RWPE2 (cell line): ENCODE measurements at regions not wholly inside any gene's neighbourhood (a gene's known extent, or its start where the extent isn't known, plus 50 kb on each side); places are given as distances from the start of the nearest gene placed in this dataset.
"Not testable (repeated sequence)": the region's sequence is repeated elsewhere in the genome, so short reads cannot be mapped to it uniquely, and the experiment has no call there.

Experiments
- ATAC-seq: fragments of 200-7000 bp; cut with Tn5 transposase; 3 replicates; pipeline ENCODE4 v1.9.1; 2021; ENCODE audit warnings: low read depth
- DNase-seq: peaks from one replicate; pipeline ENCODE4 v3.0.0-alpha.2; 2020; ENCODE audit warnings: low spot score
- H3K27ac ChIP-seq: fragments of 450-650 bp; 2 replicates; pipeline ENCODE4 v1.5.1; 2017; ENCODE audit warnings: mild to moderate bottlenecking; ENCODE audit not compliant: poor library complexity, severe bottlenecking
- H3K27me3 ChIP-seq: fragments of 250-450 bp; sonication (Bioruptor Pico); 2 replicates; pipeline ENCODE4 v1.5.1; 2021; ENCODE audit warnings: mild to moderate bottlenecking, moderate library complexity; ENCODE audit not compliant: insufficient read depth, poor library complexity, severe bottlenecking
- H3K36me3 ChIP-seq: fragments of 250-450 bp; sonication (Bioruptor Pico); 2 replicates; pipeline ENCODE4 v1.5.1; 2020; ENCODE audit warnings: low read depth, mild to moderate bottlenecking, moderate library complexity
- H3K4me1 ChIP-seq: fragments of 250-450 bp; sonication (Bioruptor Pico); 2 replicates; pipeline ENCODE4 v1.5.1; 2021; ENCODE audit warnings: mild to moderate bottlenecking, moderate library complexity; ENCODE audit not compliant: insufficient read depth, poor library complexity, severe bottlenecking
- H3K4me3 ChIP-seq: fragments of 250-450 bp; sonication (Bioruptor Pico); 2 replicates; pipeline ENCODE4 v1.5.1; 2021; ENCODE audit warnings: mild to moderate bottlenecking, moderate library complexity; ENCODE audit not compliant: severe bottlenecking
- H3K9me3 ChIP-seq: fragments of 250-450 bp; sonication (Bioruptor Pico); 2 replicates; pipeline ENCODE4 v1.5.1; 2021; ENCODE audit warnings: mild to moderate bottlenecking, moderate library complexity; ENCODE audit not compliant: severe bottlenecking
- CTCF ChIP-seq: fragments of 450-650 bp; IDR thresholded peaks from one replicate; pipeline ENCODE4 v1.5.1; 2017; ENCODE audit warnings: mild to moderate bottlenecking, moderate library complexity; ENCODE audit not compliant: poor library complexity, severe bottlenecking

DNA sequence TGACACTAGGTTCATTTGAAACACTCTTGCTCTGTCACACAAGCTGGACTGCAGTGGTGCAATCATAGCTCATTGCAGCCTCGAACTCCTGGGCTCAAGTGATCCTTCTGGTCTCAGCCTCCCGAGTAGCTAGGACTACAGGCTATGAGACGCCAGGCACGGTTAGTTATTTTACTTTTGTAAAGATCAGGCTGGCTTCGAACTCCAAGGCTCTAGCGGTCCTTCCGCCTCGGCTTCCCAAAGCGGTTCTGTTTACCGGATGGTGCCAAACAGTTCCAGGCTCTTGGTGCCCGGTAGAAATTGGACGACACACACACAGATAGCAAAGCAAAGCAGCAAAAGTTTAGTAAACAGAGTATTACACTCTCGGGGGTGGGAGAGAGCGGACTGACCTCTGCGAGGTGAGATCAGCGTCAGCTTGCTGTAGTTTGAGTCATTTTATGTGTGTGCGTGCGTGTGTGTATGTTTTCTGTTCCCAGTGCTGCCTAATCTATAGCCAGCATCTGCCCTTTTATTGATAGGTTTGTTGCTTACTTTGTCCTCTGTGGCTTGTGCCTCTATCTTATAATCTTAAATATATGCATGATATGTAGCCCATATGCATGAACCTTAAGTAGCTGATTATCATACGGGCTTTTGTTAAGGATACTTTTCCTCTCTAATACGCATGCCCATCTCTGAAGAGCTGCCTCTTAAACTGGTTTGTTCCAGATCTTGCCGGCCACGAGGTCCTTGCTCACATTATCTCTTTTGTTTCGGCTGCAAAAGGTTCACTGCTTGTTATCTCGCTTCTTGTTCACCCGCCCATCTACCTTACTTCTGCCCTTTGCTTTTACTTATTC is 75.2 kb downstream of the OR2B2 start:
- no peak for TF ChIP-seq CTCF
- H3K36me3 ChIP-seq, result no peaks in the 10 kb centered on the region
- H3K27me3 ChIP-seq, result no peaks in the 10 kb centered on the region
- H3K9me3 ChIP-seq, result no peaks in the 10 kb centered on the region
- peak overlapping the region; percentile 69 for H3K4me3 ChIP-seq
- H3K4me1 ChIP-seq, result peaks cover 22% of the 10 kb centered on the region
- DNase-seq (peak; percentile 79), ATAC-seq (peak; percentile 61)
- H3K27ac ChIP-seq, result peak overlapping the region; percentile 93

DNA sequence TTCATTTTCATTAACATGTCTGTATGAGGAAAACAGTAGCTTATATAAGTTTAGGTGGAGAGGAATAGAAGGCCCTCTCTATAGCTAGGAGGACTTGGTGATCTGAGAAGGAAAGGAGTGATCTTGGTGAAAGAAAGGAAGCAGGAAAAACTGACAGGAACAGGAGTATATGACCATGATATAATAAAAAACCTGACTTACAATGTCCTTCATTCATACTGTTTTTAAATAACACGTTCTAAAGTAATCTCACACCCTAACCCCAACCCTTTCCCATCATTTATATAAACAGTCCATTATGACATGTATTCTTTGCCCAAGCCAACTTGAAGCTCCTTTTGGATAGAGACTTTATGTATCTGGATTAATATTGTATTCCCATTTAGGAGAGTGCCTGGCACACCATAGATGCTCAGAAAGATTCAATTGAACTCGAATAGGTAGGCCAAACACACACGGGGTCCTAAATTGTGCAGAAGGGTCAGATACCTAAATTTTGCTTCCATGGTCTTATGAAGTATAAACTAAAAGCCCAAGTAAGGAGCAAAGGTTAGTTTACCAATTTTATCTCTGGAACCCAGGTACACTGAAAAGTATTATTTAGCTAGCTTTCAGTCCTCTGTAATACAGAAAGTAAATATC is 75.9 kb downstream of the OR2B2 start:
- Histone ChIP-seq H3K4me3 (peak overlapping the region; percentile 69), H3K27me3 (no peaks in the 10 kb centered on the region), H3K4me1 (peaks cover 27% of the 10 kb centered on the region), H3K36me3 (no peaks in the 10 kb centered on the region), H3K27ac (peak overlapping the region; percentile 93), H3K9me3 (no peaks in the 10 kb centered on the region)
- ATAC-seq, result no peak
- no peak for DNase-seq
- no peak for TF ChIP-seq CTCF

GRCh38 chr6:27834879-27835549 is 77.2 kb downstream of the OR2B2 start:
- peak overlapping the region; percentile 93 for H3K27ac ChIP-seq
- peaks cover 22% of the 10 kb centered on the region for H3K4me1 ChIP-seq
- H3K4me3 ChIP-seq, result no peak overlapping the region
- H3K9me3 ChIP-seq, result no peaks in the 10 kb centered on the region
- no peak for DNase-seq
- TF ChIP-seq CTCF, result no peak
- no peaks in the 10 kb centered on the region for H3K27me3 ChIP-seq
- no peak for ATAC-seq
- no peaks in the 10 kb centered on the region for H3K36me3 ChIP-seq

DNA sequence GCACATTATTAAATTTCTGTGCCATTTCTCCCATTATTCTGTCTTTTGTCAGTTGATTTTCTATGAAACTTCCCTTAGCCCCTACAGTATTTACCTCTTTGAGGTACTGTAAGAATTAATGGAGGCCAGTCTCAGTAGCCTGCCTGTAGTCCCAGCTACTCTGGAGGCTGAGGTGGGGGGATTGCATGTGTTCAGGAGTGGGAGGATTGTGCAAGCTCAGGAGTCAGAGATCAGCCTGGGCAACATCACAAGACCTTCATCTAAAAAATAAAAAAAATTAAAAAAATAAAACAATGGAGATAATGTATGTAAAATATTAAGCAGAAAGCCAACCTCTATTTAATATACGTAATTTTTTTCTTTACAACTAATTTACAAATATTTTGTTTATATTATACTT is 77.8 kb downstream of the OR2B2 start:
- Histone ChIP-seq H3K9me3 (no peaks in the 10 kb centered on the region), H3K4me1 (peaks cover 22% of the 10 kb centered on the region), H3K27me3 (no peaks in the 10 kb centered on the region), H3K4me3 (no peak overlapping the region), H3K36me3 (no peaks in the 10 kb centered on the region), H3K27ac (peak overlapping the region; percentile 93)
- ATAC-seq (no peak), DNase-seq (no peak)
- no peak for TF ChIP-seq CTCF

DNA sequence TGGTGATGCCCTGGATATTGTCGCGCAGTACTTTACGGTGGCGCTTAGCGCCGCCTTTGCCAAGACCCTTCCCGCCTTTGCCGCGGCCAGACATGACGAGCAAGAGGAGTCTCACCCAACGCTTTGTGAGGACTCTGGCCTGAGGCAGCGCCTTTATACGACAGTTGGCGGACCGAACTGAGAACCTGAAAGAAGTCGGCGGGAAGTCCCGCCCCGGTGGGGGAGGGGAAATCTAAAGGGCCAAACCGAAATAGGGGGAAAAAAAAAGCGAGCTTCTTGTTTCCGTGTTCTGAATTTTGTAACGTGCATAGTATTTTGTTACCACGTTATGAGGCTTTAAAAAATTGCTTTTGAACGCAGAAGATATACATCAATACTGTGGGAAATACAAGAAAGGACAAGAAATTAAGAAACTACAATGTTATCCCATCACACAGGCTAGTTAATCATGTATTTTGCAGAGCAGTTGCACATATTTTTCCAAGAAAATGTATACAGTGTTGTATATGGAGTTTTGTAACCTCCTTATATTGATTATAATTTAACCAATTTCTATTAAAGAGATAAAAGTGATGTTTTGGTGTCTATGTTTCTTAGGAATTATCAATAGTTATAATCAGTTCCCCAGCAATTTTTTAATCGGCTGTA is 80.6 kb downstream of the OR2B2 start:
- H3K4me3 ChIP-seq, result peak overlapping the region; percentile 14
- peaks cover 21% of the 10 kb centered on the region for H3K4me1 ChIP-seq
- not testable (repeated sequence) for DNase-seq, H3K36me3 ChIP-seq, H3K27me3 ChIP-seq, H3K9me3 ChIP-seq
- peak; percentile 80 for ATAC-seq
- H3K27ac ChIP-seq, result peak overlapping the region; percentile 86

DNA sequence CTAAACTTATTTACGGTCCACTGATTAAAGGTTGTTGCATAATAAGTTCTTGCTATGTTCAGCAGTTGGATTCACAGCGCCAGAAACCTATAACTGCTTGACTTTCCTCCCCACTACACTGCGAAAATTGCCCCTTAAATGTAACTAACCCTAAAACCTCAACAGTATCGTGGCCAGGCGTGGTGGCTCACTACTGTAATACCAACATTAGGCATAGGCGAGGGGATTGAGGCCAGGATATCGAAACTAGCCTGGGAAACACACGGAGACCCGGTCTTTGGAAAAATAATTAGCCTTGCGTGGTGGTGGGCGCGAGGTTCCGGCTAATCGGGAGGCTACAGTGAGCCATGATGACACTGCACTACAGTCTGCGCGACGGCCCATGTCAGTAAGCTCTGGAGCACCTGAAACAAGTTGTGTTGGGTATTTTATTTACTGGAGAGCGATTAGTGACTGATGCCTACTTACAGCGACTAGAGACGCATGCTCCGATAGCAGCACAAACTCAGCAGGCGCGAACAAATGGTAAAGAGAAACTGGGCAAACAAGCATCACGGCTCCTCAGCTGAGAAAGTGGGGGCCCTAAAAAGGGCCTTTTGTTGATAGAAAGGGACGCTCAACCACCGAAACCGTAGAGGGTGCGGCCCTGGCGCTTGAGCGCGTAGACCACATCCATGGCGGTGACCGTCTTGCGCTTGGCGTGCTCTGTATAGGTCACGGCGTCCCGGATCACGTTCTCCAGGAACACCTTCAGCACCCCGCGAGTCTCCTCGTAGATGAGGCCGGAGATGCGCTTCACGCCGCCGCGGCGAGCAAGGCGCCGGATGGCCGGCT is 81.4 kb downstream of the OR2B2 start:
- not testable (repeated sequence) for DNase-seq, H3K9me3 ChIP-seq, H3K36me3 ChIP-seq, H3K27me3 ChIP-seq
- Histone ChIP-seq H3K4me1 (peaks cover 14% of the 10 kb centered on the region), H3K4me3 (peak overlapping the region; percentile 46), H3K27ac (peak overlapping the region; percentile 86)
- peak; percentile 68 for ATAC-seq
